Lung (tissue), 11 donors: ENCODE measurements at regions not wholly inside any gene's neighbourhood (a gene's known extent, or its start where the extent isn't known, plus 50 kb on each side); places are given as distances from the start of the nearest gene placed in this dataset.

Source experiments
- ATAC-seq: fragments of 200-7000 bp; cut with Tn5 transposase; one replicate; pipeline ENCODE4 v1.9.1; 2020; ENCODE audit warnings: moderate number of reproducible peaks; ENCODE audit not compliant: insufficient read depth, low FRiP score
- DNase-seq, 3 donors: peaks; one replicate each; pipeline ENCODE4 v3.0.0-alpha.2; 2013 to 2017
- H3K27ac ChIP-seq, 2 donors: one replicate each; pipeline ENCODE4 v1.5.1; 2013; ENCODE audit warnings: mild to moderate bottlenecking in 2 of 2, moderate library complexity in 2 of 2, control low read depth in 1 of 2, inconsistent platforms in 1 of 2, low read depth in 1 of 2, low read length in 1 of 2
- H3K27me3 ChIP-seq, 3 donors: one replicate each; pipeline ENCODE4 v1.5.1; 2013; ENCODE audit warnings: low read length in 2 of 3; ENCODE audit not compliant: control insufficient read depth in 3 of 3, insufficient read depth in 3 of 3
- H3K36me3 ChIP-seq, 4 donors: one replicate each; pipeline ENCODE4 v1.5.1; 2013; ENCODE audit warnings: low read length in 4 of 4, mild to moderate bottlenecking in 1 of 4, moderate library complexity in 1 of 4; ENCODE audit not compliant: control insufficient read depth in 4 of 4, insufficient read depth in 4 of 4
- H3K4me1 ChIP-seq, 5 donors: one replicate each; pipeline ENCODE4 v1.5.1; 2013; ENCODE audit warnings: low read length in 5 of 5, mild to moderate bottlenecking in 2 of 5, moderate library complexity in 1 of 5; ENCODE audit not compliant: control insufficient read depth in 5 of 5, insufficient read depth in 5 of 5
- H3K4me3 ChIP-seq: one replicate; pipeline ENCODE4 v1.5.1; 2013; ENCODE audit warnings: mild to moderate bottlenecking, control low read depth, moderate library complexity
- H3K9ac ChIP-seq, 2 donors: one replicate each; pipeline ENCODE4 v1.5.1; 2013; ENCODE audit warnings: low read length in 2 of 2, control low read depth in 1 of 2; ENCODE audit not compliant: insufficient read depth in 1 of 2
- H3K9me3 ChIP-seq, 4 donors: one replicate each; pipeline ENCODE4 v1.5.1; 2013; ENCODE audit warnings: low read length in 3 of 4, mild to moderate bottlenecking in 1 of 4, moderate library complexity in 1 of 4; ENCODE audit not compliant: control insufficient read depth in 4 of 4, insufficient read depth in 3 of 4
- WGBS, 2 donors: extraction: QIAGEN DNeasy Blood & Tissue Kit; methylation state at CpG; one replicate each; pipeline ENCODE4 v1.1.7; 2013; 5-methylcytosine and 5-hydroxymethylcytosine counted together
- TF ChIP-seq, protein P1 (sequence below): IDR thresholded peaks from 2 replicates; pipeline ENCODE4 v1.5.1; 2012; ENCODE audit warnings: mild to moderate bottlenecking; ENCODE audit errors: control extremely low read depth, extremely low read depth
- donor health status: control.
- donor health status: control.
- donor health status: Bipolar disorder and iron deficiency.
- donor health status: healthy.
- donor health status: DM: yes; HTN: yes; CAD: no.

DNA sequence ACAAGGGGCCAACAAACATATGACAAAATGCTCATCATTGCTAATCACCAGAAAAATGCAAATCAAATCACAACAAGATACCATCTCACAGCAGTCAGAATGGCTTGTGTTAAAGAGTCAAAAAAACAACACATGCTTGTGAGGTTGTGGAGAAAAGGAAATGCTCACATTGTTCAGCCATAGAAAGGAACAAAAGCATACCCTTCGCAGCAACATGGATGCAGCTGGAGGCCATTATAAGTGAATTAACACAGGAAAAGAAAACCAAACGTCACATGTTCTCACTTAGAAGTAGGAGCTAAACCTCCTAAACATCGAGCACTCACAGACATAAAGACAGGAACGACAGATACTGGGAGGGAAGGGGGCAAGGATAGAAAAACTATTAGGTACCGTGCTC, 678.4 kb upstream of the GRM7 start:
- Histone ChIP-seq H3K4me3 (no peak overlapping the region), H3K9ac (no peak overlapping the region), H3K27me3 (no peaks in the 10 kb centered on the region), H3K27ac (no peak overlapping the region), H3K4me1 (no peaks in the 10 kb centered on the region), H3K36me3 (no peaks in the 10 kb centered on the region), H3K9me3 (no peaks in the 10 kb centered on the region)
- 60 to 66% methylated on average over 5 of the region's 5 CpGs for WGBS, 2 donors
- no peak for ATAC-seq
- TF ChIP-seq, protein P1, sequence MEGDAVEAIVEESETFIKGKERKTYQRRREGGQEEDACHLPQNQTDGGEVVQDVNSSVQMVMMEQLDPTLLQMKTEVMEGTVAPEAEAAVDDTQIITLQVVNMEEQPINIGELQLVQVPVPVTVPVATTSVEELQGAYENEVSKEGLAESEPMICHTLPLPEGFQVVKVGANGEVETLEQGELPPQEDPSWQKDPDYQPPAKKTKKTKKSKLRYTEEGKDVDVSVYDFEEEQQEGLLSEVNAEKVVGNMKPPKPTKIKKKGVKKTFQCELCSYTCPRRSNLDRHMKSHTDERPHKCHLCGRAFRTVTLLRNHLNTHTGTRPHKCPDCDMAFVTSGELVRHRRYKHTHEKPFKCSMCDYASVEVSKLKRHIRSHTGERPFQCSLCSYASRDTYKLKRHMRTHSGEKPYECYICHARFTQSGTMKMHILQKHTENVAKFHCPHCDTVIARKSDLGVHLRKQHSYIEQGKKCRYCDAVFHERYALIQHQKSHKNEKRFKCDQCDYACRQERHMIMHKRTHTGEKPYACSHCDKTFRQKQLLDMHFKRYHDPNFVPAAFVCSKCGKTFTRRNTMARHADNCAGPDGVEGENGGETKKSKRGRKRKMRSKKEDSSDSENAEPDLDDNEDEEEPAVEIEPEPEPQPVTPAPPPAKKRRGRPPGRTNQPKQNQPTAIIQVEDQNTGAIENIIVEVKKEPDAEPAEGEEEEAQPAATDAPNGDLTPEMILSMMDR: no peak
- DNase-seq: no peak

DNA sequence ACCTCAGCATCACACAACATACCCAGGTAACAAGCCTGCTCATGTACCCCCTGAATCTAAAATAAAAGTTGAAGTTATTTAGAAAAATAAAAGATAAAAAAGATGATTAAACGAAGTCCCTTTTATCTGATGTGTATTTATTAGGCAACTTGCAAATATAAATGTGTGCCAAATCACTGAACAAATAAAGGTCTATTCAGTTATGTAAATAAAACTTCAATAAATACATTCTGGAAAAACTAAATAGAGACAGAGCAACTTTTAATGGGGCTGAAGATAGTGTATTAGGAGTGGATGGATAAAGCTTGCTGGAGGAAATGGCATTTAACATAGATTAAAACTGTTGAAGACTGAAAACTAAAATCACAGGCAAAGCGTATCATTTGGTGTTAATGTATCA, 678.0 kb upstream of the GRM7 start:
- Histone ChIP-seq H3K27me3 (no peaks in the 10 kb centered on the region), H3K4me3 (no peak overlapping the region), H3K36me3 (no peaks in the 10 kb centered on the region), H3K9ac (no peak overlapping the region), H3K4me1 (no peaks in the 10 kb centered on the region), H3K27ac (no peak overlapping the region), H3K9me3 (no peaks in the 10 kb centered on the region)
- ATAC-seq (no peak), DNase-seq (no peak)
- 72 to 86% methylated on average over 2 of the region's 2 CpGs for WGBS, 2 donors
- TF ChIP-seq, protein P1: no peak

DNA sequence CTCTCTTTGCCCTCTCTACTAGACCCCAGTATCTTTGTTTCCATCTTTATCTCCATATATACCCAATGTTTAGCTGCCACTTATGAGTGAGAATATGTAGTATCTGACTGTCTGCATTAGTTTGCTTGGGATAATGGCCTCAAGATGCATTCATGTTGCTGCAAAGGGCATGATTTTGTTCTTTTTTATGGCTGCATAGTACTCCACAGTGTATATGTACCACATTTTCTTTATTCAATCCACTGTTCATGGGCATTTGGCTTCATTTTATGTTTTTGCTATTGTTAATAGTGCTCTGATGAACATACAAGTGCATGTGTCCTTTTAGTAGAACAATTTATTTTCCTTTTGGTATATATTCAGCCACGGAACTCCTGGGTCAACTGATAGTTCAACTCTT, 671.5 kb upstream of the GRM7 start:
- Histone ChIP-seq H3K9me3 (peaks cover 0 to 2% (median 0%) of the 10 kb centered on the region in 4 donors), H3K27me3 (no peaks in the 10 kb centered on the region), H3K4me1 (no peaks in the 10 kb centered on the region), H3K27ac (no peak overlapping the region), H3K36me3 (no peaks in the 10 kb centered on the region), H3K9ac (no peak overlapping the region), H3K4me3 (no peak overlapping the region)
- TF ChIP-seq, protein P1: no peak
- ATAC-seq (no peak), DNase-seq (no peak)
- WGBS, 2 donors: 96 to 100% methylated on average over 1 of the region's 1 CpG

DNA sequence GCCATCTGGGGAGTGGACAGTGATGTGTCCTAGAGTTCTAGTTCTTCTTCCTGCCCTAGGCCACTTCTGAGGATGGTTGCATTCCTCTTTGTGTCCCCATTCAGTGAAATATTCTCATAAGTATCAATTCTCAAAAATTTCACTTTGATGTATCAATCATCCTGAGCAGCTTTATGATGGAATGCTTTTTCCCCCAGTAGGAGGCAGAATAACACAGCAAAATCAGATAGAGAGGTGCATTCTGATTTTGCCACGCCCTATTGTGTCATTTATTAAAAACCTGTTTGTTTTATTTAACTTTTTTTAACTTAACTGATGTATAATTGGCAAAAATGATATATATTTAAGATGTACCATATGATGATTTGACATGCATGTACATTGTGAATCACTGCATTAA, 656.0 kb upstream of the GRM7 start:
- 19 to 24% methylated on average over 1 of the region's 1 CpG for WGBS, 2 donors

More for the DNA sequence above, 656.0 kb upstream of the GRM7 start:
- H3K4me3 ChIP-seq: no peak overlapping the region
- H3K9ac ChIP-seq: no peak overlapping the region
- H3K27ac ChIP-seq: no peak overlapping the region
- no peak for ATAC-seq
- no peaks in the 10 kb centered on the region for H3K27me3 ChIP-seq
- H3K9me3 ChIP-seq: no peaks in the 10 kb centered on the region
- TF ChIP-seq, protein P1: no peak
- no peaks in the 10 kb centered on the region for H3K36me3 ChIP-seq
- H3K4me1 ChIP-seq: no peaks in the 10 kb centered on the region
- DNase-seq: no peak
